PC-9 (cell line): ENCODE measurements at regions not wholly inside any gene's neighbourhood (a gene's known extent, or its start where the extent isn't known, plus 50 kb on each side); places are given as distances from the start of the nearest gene placed in this dataset.

ENCODE experiments used
- EZH2 ChIP-seq: fragments of 200-600 bp; sonication (generic); IDR thresholded peaks from 2 replicates; pipeline ENCODE4 v1.8.0; 2017; ENCODE audit warnings: antibody characterized with exemption, low read depth
- TF ChIP-seq, protein P1 (sequence below): fragments of 200-600 bp; sonication (generic); conservative IDR thresholded peaks from 2 replicates; pipeline ENCODE4 v1.6.1; 2017; ENCODE audit warnings: mixed run types, antibody characterized with exemption, mild to moderate bottlenecking, moderate library complexity

DNA sequence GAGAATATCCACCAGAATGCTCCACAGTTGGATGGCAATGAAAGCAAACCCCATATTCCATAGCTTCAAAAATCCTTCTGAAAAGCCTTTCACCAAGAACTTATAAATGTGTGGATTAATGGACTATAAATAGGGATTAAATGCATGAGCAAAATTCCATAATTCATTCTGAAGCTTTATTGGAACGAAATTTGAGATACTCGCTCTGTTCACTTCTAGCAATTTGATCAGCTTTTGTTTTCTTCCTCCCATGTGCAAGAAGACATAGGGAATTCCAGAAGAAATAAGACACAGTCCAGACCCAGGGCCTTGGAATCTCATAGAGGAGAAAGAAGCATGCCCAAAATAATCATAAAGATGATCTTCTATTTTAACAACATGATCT is 285.9 kb upstream of the TMPO start:
- TF ChIP-seq, protein P1, sequence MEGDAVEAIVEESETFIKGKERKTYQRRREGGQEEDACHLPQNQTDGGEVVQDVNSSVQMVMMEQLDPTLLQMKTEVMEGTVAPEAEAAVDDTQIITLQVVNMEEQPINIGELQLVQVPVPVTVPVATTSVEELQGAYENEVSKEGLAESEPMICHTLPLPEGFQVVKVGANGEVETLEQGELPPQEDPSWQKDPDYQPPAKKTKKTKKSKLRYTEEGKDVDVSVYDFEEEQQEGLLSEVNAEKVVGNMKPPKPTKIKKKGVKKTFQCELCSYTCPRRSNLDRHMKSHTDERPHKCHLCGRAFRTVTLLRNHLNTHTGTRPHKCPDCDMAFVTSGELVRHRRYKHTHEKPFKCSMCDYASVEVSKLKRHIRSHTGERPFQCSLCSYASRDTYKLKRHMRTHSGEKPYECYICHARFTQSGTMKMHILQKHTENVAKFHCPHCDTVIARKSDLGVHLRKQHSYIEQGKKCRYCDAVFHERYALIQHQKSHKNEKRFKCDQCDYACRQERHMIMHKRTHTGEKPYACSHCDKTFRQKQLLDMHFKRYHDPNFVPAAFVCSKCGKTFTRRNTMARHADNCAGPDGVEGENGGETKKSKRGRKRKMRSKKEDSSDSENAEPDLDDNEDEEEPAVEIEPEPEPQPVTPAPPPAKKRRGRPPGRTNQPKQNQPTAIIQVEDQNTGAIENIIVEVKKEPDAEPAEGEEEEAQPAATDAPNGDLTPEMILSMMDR, result no peak
- no peak for TF ChIP-seq EZH2
